ENCODE measurements at regions not wholly inside any gene's neighbourhood (a gene's known extent, or its start where the extent isn't known, plus 50 kb on each side); places are given as distances from the start of the nearest gene placed in this dataset.

DNA sequence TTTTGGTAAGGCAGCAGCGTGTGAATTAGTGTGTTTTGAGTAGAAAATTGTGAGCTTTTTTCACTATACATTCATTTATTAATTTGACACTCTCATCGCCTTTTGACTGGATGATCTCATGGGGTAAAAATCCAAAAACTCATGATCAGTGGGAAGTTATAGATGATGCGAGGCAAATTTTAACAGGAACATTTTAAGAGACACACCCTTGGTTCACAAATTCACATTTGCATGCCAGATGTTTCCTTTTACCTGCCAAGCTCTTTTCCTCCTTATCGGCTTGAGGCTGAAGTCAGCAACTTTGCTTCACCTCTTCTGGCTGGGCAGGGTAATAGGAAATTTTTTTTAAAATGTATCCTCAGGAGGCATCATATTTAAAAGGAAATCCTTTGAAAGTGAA lies 318.0 kb upstream of the HS3ST1 start (continued):
- no peak for TF ChIP-seq EZH2phosphoT487 (IDR thresholded peaks at IDR 0.05; ENCODE audit: borderline replicate concordance)

DNA sequence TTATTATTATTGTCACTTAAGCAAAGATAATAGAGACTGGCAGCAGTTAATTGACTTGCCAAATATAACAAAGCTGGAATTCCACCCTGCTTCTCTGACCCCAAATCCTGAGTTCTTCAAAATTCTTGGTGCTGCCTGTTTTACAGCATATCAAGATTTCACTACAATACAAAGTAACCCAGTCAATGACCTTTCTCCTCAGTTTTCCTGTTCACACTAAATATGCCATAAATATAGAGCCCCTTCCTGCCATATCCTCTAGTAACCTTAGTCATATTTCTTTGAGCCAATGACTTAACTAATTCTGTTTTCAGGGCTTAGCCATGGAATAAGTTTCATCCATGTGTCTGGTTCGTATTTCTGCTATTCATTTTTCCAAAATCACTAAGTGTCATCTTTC lies 315.3 kb upstream of the HS3ST1 start:
- Histone ChIP-seq H3K36me3 (ENCODE audit: control insufficient read depth in 1 of 2, insufficient read depth in 2 of 2, low read length in 2 of 2) (no peaks in the 10 kb centered on the region), H3K4me2 (ENCODE audit: low read length) (no peak overlapping the region), H4K20me1 (ENCODE audit: insufficient read depth) (no peaks in the 10 kb centered on the region), H2AFZ (ENCODE audit: low read depth, low read length, poor library complexity, severe bottlenecking) (no peak overlapping the region), H3K27ac (ENCODE audit: low read depth, low read length) (no peak overlapping the region; the same call in 1 of the 2 replicates), H3K4me3 (replicated peaks in 1 of 2; ENCODE audit: low read depth in 1 of 2, low read length in 2 of 2) (no peak overlapping the region), H3K4me1 (ENCODE audit: control insufficient read depth in 1 of 2, insufficient read depth in 2 of 2, low read length in 2 of 2) (peaks cover 54 to 67% of the 10 kb centered on the region in 2 experiments), H3K79me2 (ENCODE audit: insufficient read depth, low read length) (no peaks in the 10 kb centered on the region), H3K27me3 (ENCODE audit: insufficient read depth, low read length) (no peaks in the 10 kb centered on the region), H3K9ac (ENCODE audit: low read length) (no peak overlapping the region), H3K9me2 (ENCODE audit: insufficient read depth) (no peaks in the 10 kb centered on the region), H3K9me3 (ENCODE audit: control insufficient read depth in 1 of 2, insufficient read depth in 1 of 2, low read depth in 1 of 2, low read length in 2 of 2) (no peaks in the 10 kb centered on the region)
- ATAC-seq (no peak), DNase-seq (ENCODE audit: low read depth, low spot score) (no peak)
- intact Hi-C loops (cut with micrococcal nuclease): loop anchor here (5.0 kb wide), 1 partner anchor 1627 kb away; the partner anchor contains the start of gene WDR1
- ChIA-PET RAD21 (ENCODE audit: low non-redundant PET in 1 of 2, low total read pairs in 2 of 2, uncharacterized antibody in 2 of 2, unreplicated experiment in 2 of 2) (no interaction called here), CTCF (no interaction called here), POLR2A (no interaction called here)
- TF ChIP-seq POLR2AphosphoS5 (IDR thresholded peaks at IDR 0.05; ENCODE audit: low read depth, low read length): no peak
- no peak for TF ChIP-seq JUND (IDR thresholded peaks at IDR 0.05)
- TF ChIP-seq RAD21 (IDR thresholded peaks at IDR 0.05; ENCODE audit: low read depth): no peak
- no peak for TF ChIP-seq CBX3 (IDR thresholded peaks at IDR 0.05; ENCODE audit: low read depth)
- TF ChIP-seq ELF1 (IDR thresholded peaks at IDR 0.05; ENCODE audit: borderline replicate concordance, low read depth): no peak
- TF ChIP-seq, protein P1, sequence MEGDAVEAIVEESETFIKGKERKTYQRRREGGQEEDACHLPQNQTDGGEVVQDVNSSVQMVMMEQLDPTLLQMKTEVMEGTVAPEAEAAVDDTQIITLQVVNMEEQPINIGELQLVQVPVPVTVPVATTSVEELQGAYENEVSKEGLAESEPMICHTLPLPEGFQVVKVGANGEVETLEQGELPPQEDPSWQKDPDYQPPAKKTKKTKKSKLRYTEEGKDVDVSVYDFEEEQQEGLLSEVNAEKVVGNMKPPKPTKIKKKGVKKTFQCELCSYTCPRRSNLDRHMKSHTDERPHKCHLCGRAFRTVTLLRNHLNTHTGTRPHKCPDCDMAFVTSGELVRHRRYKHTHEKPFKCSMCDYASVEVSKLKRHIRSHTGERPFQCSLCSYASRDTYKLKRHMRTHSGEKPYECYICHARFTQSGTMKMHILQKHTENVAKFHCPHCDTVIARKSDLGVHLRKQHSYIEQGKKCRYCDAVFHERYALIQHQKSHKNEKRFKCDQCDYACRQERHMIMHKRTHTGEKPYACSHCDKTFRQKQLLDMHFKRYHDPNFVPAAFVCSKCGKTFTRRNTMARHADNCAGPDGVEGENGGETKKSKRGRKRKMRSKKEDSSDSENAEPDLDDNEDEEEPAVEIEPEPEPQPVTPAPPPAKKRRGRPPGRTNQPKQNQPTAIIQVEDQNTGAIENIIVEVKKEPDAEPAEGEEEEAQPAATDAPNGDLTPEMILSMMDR (IDR thresholded peaks at IDR 0.05 in 2 of 3, conservative IDR thresholded peaks at IDR 0.05 in 1 of 3; ENCODE audit: borderline replicate concordance in 1 of 3, insufficient read depth in 1 of 3, low read depth in 2 of 3, low read length in 2 of 3): no peak
- no peak for TF ChIP-seq CEBPB (IDR thresholded peaks at IDR 0.05; ENCODE audit: low read depth)
- no peak for TF ChIP-seq ZFX (IDR thresholded peaks at IDR 0.05)
- no peak for TF ChIP-seq TCF7L2 (IDR thresholded peaks at IDR 0.05; ENCODE audit: borderline replicate concordance, extremely low read depth, insufficient read depth, insufficient read length)
- no peak for TF ChIP-seq YY1 (IDR thresholded peaks at IDR 0.05; ENCODE audit: extremely low read depth, insufficient replicate concordance, low read depth, low read length)
- TF ChIP-seq, protein P2, sequence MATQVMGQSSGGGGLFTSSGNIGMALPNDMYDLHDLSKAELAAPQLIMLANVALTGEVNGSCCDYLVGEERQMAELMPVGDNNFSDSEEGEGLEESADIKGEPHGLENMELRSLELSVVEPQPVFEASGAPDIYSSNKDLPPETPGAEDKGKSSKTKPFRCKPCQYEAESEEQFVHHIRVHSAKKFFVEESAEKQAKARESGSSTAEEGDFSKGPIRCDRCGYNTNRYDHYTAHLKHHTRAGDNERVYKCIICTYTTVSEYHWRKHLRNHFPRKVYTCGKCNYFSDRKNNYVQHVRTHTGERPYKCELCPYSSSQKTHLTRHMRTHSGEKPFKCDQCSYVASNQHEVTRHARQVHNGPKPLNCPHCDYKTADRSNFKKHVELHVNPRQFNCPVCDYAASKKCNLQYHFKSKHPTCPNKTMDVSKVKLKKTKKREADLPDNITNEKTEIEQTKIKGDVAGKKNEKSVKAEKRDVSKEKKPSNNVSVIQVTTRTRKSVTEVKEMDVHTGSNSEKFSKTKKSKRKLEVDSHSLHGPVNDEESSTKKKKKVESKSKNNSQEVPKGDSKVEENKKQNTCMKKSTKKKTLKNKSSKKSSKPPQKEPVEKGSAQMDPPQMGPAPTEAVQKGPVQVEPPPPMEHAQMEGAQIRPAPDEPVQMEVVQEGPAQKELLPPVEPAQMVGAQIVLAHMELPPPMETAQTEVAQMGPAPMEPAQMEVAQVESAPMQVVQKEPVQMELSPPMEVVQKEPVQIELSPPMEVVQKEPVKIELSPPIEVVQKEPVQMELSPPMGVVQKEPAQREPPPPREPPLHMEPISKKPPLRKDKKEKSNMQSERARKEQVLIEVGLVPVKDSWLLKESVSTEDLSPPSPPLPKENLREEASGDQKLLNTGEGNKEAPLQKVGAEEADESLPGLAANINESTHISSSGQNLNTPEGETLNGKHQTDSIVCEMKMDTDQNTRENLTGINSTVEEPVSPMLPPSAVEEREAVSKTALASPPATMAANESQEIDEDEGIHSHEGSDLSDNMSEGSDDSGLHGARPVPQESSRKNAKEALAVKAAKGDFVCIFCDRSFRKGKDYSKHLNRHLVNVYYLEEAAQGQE (IDR thresholded peaks at IDR 0.05; ENCODE audit: low read depth): no peak
- TF ChIP-seq SIN3A (IDR thresholded peaks at IDR 0.05; ENCODE audit: low read depth): no peak
- no TSS peak for BruUV-seq (replicated peaks)
